ENCODE measurements at regions not wholly inside any gene's neighbourhood (a gene's known extent, or its start where the extent isn't known, plus 50 kb on each side); places are given as distances from the start of the nearest gene placed in this dataset.
A peak's percentile ranks its signal among the peaks of the same experiment; 100 is the strongest.

- no peak for DNase-seq
- Histone ChIP-seq H3K4me3 (no peak overlapping the region), H3K9me3 (replicated peaks) (no peaks in the 10 kb centered on the region), H3K27me3 (ENCODE audit: low read depth) (peaks cover 2% of the 10 kb centered on the region), H3K36me3 (no peaks in the 10 kb centered on the region), H3K27ac (replicated peaks) (no peak overlapping the region), H3K4me1 (peaks cover 3% of the 10 kb centered on the region)
- intact Hi-C loops (cut with micrococcal nuclease) = no loop called here
- no peak for TF ChIP-seq CTCF (IDR thresholded peaks at IDR 0.05; ENCODE audit: borderline replicate concordance)
These were observed 235.7 kb upstream of the ATP10A start for GRCh38 chr15:26098801-26099200.

- no peaks in the 10 kb centered on the region for H3K9me3 ChIP-seq (replicated peaks)
- H3K27me3 ChIP-seq (ENCODE audit: low read depth) = peaks cover 17% of the 10 kb centered on the region
- H3K27ac ChIP-seq (replicated peaks) = no peak overlapping the region
- no peaks in the 10 kb centered on the region for H3K4me1 ChIP-seq
- TF ChIP-seq CTCF (IDR thresholded peaks at IDR 0.05; ENCODE audit: borderline replicate concordance) = no peak
- no peak for DNase-seq
- intact Hi-C loops (cut with micrococcal nuclease) = no loop called here
- no peaks in the 10 kb centered on the region for H3K36me3 ChIP-seq
- H3K4me3 ChIP-seq = no peak overlapping the region
These were observed 234.1 kb upstream of the ATP10A start for GRCh38 chr15:26097216-26097615.

- TF ChIP-seq CTCF (IDR thresholded peaks at IDR 0.05; ENCODE audit: borderline replicate concordance) = no peak
- no peaks in the 10 kb centered on the region for H3K9me3 ChIP-seq (replicated peaks)
- intact Hi-C loops (cut with micrococcal nuclease) = no loop called here
- H3K36me3 ChIP-seq = no peaks in the 10 kb centered on the region
- H3K4me3 ChIP-seq = no peak overlapping the region
- H3K27me3 ChIP-seq (ENCODE audit: low read depth) = peaks cover 18% of the 10 kb centered on the region
- H3K27ac ChIP-seq (replicated peaks) = no peak overlapping the region
- no peak for DNase-seq
- H3K4me1 ChIP-seq = no peaks in the 10 kb centered on the region
These were observed 233.5 kb upstream of the ATP10A start for GRCh38 chr15:26096581-26096980.

- Histone ChIP-seq H3K27me3 (ENCODE audit: low read depth) (peaks cover 25% of the 10 kb centered on the region), H3K4me1 (no peaks in the 10 kb centered on the region), H3K36me3 (no peaks in the 10 kb centered on the region), H3K4me3 (no peak overlapping the region), H3K9me3 (replicated peaks) (no peaks in the 10 kb centered on the region), H3K27ac (replicated peaks) (no peak overlapping the region)
- peak; percentile 36 for TF ChIP-seq CTCF (IDR thresholded peaks at IDR 0.05; ENCODE audit: borderline replicate concordance)
- DNase-seq = no peak
- intact Hi-C loops (cut with micrococcal nuclease) = no loop called here
These were observed 232.7 kb upstream of the ATP10A start for GRCh38 chr15:26095710-26096330.

GRCh38 chr15:26091184-26091583 is 228.1 kb upstream of the ATP10A start:
- DNase-seq = no peak
- intact Hi-C loops (cut with micrococcal nuclease) = no loop called here
- Histone ChIP-seq H3K27me3 (ENCODE audit: low read depth) (peaks cover 25% of the 10 kb centered on the region), H3K4me3 (no peak overlapping the region), H3K4me1 (no peaks in the 10 kb centered on the region), H3K36me3 (no peaks in the 10 kb centered on the region), H3K27ac (replicated peaks) (no peak overlapping the region), H3K9me3 (replicated peaks) (no peaks in the 10 kb centered on the region)
- no peak for TF ChIP-seq CTCF (IDR thresholded peaks at IDR 0.05; ENCODE audit: borderline replicate concordance)

All from left ventricle myocardium inferior (tissue), 1 donor.